Muscle layer of duodenum (tissue), 2 donors: ENCODE measurements at regions not wholly inside any gene's neighbourhood (a gene's known extent, or its start where the extent isn't known, plus 50 kb on each side); places are given as distances from the start of the nearest gene placed in this dataset.

Experiments
- H3K27ac ChIP-seq: one replicate; pipeline ENCODE4 v1.7.0; 2013; ENCODE audit warnings: mild to moderate bottlenecking, low read length
- H3K27me3 ChIP-seq: one replicate; pipeline ENCODE4 v1.7.0; 2013; ENCODE audit warnings: low read depth, mild to moderate bottlenecking, control low read depth, low read length
- H3K36me3 ChIP-seq, 2 donors: one replicate each; pipeline ENCODE4 v1.7.0; 2013; ENCODE audit warnings: low read length in 2 of 2, control low read depth in 1 of 2, mild to moderate bottlenecking in 1 of 2; ENCODE audit not compliant: insufficient read depth in 2 of 2, control insufficient read depth in 1 of 2
- H3K4me1 ChIP-seq, 2 donors: one replicate each; pipeline ENCODE4 v1.7.0; 2013; ENCODE audit warnings: low read length in 2 of 2, mild to moderate bottlenecking in 2 of 2, control low read depth in 1 of 2, moderate library complexity in 1 of 2; ENCODE audit not compliant: insufficient read depth in 2 of 2, control insufficient read depth in 1 of 2
- H3K4me3 ChIP-seq, 2 donors: one replicate each; pipeline ENCODE4 v1.7.0; 2013; ENCODE audit warnings: low read length in 2 of 2, low read depth in 1 of 2, mild to moderate bottlenecking in 1 of 2
- H3K9me3 ChIP-seq, 2 donors: one replicate each; pipeline ENCODE4 v1.7.0; 2013; ENCODE audit warnings: low read length in 2 of 2, control low read depth in 1 of 2, mild to moderate bottlenecking in 1 of 2; ENCODE audit not compliant: control insufficient read depth in 1 of 2
- donor health status: healthy.

DNA sequence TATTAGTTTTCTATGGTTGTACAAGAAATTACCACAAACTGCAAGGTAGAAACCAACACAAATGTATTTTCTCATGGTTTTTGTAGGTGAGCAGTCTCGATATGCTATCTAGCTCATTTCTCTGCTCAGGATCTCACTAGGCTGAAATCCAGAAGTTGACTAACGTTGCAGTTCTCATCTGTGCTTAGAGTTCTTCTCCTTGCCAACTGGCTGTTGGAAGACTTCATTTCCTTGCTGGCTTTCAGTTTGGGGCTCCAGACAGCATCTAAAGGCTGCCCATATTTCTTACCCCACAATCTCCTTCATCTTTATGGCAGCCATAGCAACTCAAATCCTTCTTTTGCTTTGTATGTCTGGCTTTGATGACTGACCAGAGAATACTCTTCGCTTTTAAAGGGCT is 362.6 kb upstream of the ADGRL4 start:
- Histone ChIP-seq H3K27me3 (no peaks in the 10 kb centered on the region), H3K27ac (no peak overlapping the region), H3K9me3 (no peaks in the 10 kb centered on the region), H3K4me3 (no peak overlapping the region), H3K4me1 (peaks cover 0 to 7% of the 10 kb centered on the region in 2 donors), H3K36me3 (no peaks in the 10 kb centered on the region)

GRCh38 chr1:79364896-79365295 is 358.4 kb upstream of the ADGRL4 start:
- H3K27me3 ChIP-seq = no peaks in the 10 kb centered on the region
- no peak overlapping the region for H3K27ac ChIP-seq
- no peaks in the 10 kb centered on the region for H3K36me3 ChIP-seq
- no peaks in the 10 kb centered on the region for H3K9me3 ChIP-seq
- H3K4me3 ChIP-seq = no peak overlapping the region
- H3K4me1 ChIP-seq = no peaks in the 10 kb centered on the region

DNA sequence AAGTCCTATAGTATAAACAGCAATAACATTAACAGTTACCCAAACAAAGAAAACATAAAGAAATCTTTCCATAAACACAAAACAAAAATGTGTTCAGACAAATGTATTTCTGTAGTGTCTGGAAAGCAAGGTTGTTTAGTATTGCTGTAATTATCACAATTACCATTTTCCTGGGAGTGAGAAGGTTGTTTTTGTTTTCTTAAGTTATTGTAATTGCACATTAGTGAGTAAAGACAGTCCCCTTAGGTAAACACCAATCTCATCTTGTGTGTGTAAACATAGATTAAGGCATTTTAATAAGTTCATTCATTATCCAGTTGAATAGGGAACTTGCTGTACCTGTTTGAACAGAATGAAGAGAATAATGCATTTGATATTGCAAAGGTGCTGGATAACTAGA is 356.9 kb upstream of the ADGRL4 start:
- H3K36me3 ChIP-seq = no peaks in the 10 kb centered on the region
- H3K4me3 ChIP-seq = no peak overlapping the region
- H3K27ac ChIP-seq = no peak overlapping the region
- H3K9me3 ChIP-seq = no peaks in the 10 kb centered on the region
- no peaks in the 10 kb centered on the region for H3K4me1 ChIP-seq
- no peaks in the 10 kb centered on the region for H3K27me3 ChIP-seq

DNA sequence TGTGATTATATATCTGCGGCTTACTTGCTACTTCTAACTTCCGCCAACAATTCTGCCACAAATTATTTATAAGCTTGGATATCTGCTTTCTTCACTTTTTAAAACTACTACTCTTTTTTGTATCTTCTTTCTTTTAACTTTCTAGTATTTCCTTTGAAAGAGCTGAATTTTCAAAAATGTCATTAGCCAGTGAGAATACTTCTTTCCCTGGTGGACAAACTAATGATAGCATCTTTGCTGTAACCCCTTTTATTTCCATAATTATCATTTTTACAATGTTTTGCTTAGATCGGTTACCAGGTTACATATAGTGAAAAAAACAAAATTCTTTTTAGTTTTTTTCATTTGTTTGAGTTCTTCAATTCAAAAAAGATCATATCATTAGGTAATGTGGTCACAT is 355.9 kb upstream of the ADGRL4 start:
- Histone ChIP-seq H3K27ac (no peak overlapping the region), H3K9me3 (no peaks in the 10 kb centered on the region)

GRCh38 chr1:79355090-79355489 is 348.6 kb upstream of the ADGRL4 start:
- no peak overlapping the region for H3K4me3 ChIP-seq
- H3K9me3 ChIP-seq = no peaks in the 10 kb centered on the region
- no peaks in the 10 kb centered on the region for H3K4me1 ChIP-seq
- no peaks in the 10 kb centered on the region for H3K27me3 ChIP-seq
- H3K36me3 ChIP-seq = no peaks in the 10 kb centered on the region
- no peak overlapping the region for H3K27ac ChIP-seq

More for the DNA sequence above, 355.9 kb upstream of the ADGRL4 start:
- Histone ChIP-seq H3K4me1 (no peaks in the 10 kb centered on the region), H3K36me3 (no peaks in the 10 kb centered on the region), H3K4me3 (no peak overlapping the region), H3K27me3 (no peaks in the 10 kb centered on the region)

DNA sequence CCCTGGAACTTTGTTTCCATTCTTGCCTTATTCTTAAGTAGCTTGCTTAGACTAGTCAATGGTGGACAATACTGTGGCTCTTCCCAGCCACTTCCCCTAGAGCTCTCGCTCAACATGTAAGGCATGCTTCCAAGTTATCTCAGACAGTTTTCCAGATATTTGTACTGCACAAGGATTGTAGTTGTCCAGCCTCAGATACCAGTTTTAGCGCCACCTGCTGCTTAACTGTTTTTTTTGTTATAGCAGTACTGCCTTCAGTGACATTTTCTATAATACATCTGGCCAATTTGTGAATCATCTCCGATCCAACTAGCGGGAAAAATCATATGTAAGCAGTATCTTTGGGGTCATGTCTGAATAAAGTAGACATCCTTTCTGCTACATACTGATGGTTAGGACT is 346.7 kb upstream of the ADGRL4 start:
- no peaks in the 10 kb centered on the region for H3K27me3 ChIP-seq
- H3K36me3 ChIP-seq = no peaks in the 10 kb centered on the region
- no peaks in the 10 kb centered on the region for H3K4me1 ChIP-seq
- no peaks in the 10 kb centered on the region for H3K9me3 ChIP-seq
- no peak overlapping the region for H3K4me3 ChIP-seq
- H3K27ac ChIP-seq = no peak overlapping the region

DNA sequence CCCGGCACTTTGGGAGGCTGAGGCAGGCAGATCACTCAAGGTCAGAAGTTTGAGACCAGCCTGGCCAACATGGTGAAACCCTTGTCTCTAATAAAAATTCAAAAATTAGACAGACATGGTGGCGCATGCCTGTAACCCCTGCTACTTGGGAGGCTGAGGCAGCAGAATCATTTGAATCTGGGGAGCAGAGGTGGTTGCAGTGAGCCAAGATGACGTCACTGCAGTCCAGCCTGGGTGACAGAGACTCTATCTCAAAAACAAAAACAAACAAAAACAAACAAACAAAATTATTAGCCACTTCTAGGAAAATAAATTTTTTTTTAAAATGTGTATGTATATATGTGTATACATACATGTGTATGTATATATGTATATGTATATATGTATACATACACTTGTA is 320.3 kb upstream of the ADGRL4 start:
- Histone ChIP-seq H3K9me3 (peaks cover 0 to 5% of the 10 kb centered on the region in 2 donors), H3K36me3 (no peaks in the 10 kb centered on the region), H3K27ac (no peak overlapping the region), H3K4me3 (no peak overlapping the region), H3K27me3 (no peaks in the 10 kb centered on the region), H3K4me1 (no peaks in the 10 kb centered on the region)

DNA sequence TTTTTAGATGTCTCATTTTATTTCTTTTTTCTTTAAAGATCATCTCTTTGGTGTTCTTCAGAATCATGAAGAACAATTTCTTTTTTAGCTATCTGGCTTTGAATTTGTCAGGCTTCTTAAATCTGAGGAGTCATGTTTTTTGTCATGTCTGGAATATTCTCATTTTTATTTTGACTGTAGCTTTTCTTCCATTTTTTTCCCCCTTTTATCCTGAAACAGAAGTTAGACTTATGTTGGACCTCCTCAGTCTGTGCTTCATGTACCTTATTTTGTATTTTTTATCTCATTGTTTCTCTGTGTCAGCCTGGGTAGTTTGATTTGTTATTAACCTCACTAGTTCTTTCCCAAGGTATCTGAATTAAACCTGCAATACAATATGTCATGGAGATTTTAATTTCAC is 319.2 kb upstream of the ADGRL4 start:
- Histone ChIP-seq H3K4me3 (no peak overlapping the region), H3K27me3 (no peaks in the 10 kb centered on the region), H3K4me1 (no peaks in the 10 kb centered on the region), H3K9me3 (peaks cover 0 to 5% of the 10 kb centered on the region in 2 donors), H3K27ac (no peak overlapping the region), H3K36me3 (no peaks in the 10 kb centered on the region)

DNA sequence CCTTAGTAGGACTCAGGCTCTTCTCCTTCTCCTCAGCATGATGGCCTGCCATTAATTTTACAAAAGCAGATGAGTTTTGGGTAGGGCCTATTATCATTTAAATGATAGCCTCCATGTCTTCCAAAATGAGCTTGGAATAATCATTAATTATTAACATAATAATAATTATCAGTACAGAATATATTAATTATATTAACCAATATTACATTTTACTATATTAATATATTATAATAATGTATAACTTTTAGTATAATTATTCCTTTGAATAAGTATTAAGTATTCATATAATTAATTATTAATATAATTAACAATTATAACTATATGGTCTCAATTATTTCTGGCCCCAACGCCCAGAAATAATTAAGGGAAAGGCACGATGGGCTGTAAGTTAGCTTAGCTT is 318.6 kb upstream of the ADGRL4 start:
- peaks cover 0 to 5% of the 10 kb centered on the region in 2 donors for H3K9me3 ChIP-seq
- H3K27ac ChIP-seq = no peak overlapping the region
- no peaks in the 10 kb centered on the region for H3K36me3 ChIP-seq
- no peak overlapping the region for H3K4me3 ChIP-seq
- H3K27me3 ChIP-seq = no peaks in the 10 kb centered on the region
- no peaks in the 10 kb centered on the region for H3K4me1 ChIP-seq

- Histone ChIP-seq H3K4me1 (no peaks in the 10 kb centered on the region), H3K27ac (no peak overlapping the region), H3K4me3 (no peak overlapping the region), H3K9me3 (peaks cover 0 to 5% of the 10 kb centered on the region in 2 donors), H3K27me3 (no peaks in the 10 kb centered on the region), H3K36me3 (no peaks in the 10 kb centered on the region)
These were observed 316.9 kb upstream of the ADGRL4 start for GRCh38 chr1:79323239-79324025.

DNA sequence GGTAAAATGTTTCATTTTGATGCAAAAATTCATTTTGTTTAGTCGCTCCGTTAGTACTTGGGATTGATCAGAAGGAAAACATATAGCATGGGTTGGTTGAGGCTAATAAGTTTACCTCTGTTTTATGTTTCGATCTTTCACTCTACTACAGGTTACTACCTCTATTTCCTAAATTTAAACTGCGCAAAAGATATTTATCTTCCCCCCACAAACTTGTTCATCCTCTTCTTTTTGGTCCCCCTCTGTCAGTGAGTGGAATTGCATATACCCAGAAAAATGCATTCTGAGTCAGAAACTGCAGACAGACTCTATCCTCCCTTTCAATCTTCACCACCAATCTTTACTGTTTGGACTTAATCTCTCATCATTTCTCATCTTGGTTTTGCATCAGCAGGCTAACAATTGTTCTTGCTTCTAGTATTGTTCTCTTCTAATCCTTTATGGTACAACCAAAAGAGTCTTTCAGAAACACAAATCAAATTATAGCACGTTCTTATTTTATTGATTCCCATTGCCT is 316.0 kb upstream of the ADGRL4 start:
- H3K36me3 ChIP-seq = no peaks in the 10 kb centered on the region
- no peaks in the 10 kb centered on the region for H3K4me1 ChIP-seq
- no peak overlapping the region for H3K4me3 ChIP-seq
- no peaks in the 10 kb centered on the region for H3K27me3 ChIP-seq
- H3K27ac ChIP-seq = no peak overlapping the region
- peaks cover 0 to 5% of the 10 kb centered on the region in 2 donors for H3K9me3 ChIP-seq

- Histone ChIP-seq H3K27me3 (no peaks in the 10 kb centered on the region), H3K4me1 (no peaks in the 10 kb centered on the region), H3K36me3 (no peaks in the 10 kb centered on the region), H3K9me3 (peaks cover 0 to 3% of the 10 kb centered on the region in 2 donors), H3K4me3 (no peak overlapping the region), H3K27ac (no peak overlapping the region)
These were observed 305.9 kb upstream of the ADGRL4 start for GRCh38 chr1:79312438-79312837.
